NCI-H510A treated with DMSO at 0.1 percent for 48 hours (cell line): ENCODE measurements at regions not wholly inside any gene's neighbourhood (a gene's known extent, or its start where the extent isn't known, plus 50 kb on each side); places are given as distances from the start of the nearest gene placed in this dataset.

Source experiments
- DNase-seq: peaks from one replicate; lab custom pipeline; 2025; lab: John Stamatoyannopoulos, UW

DNA sequence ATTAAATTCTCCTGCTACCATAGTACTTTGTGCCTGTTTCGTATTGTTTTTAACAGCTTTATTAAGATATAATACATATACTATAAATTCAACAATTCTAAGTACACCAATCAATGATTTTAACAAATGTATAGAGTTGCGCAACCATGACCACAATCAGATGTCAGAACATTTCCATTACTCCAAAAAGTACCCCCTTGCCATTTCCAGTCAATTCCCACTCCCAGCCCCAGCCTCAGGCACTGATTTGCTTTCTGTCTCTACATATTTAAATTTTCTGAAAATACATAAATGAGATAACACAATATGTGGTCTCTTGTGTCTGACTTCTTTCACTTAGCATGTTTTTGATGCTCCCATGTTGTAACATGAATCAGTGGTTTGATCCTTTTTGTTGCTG lies 193.9 kb downstream of the FIGN start:
- no peak for DNase-seq

DNA sequence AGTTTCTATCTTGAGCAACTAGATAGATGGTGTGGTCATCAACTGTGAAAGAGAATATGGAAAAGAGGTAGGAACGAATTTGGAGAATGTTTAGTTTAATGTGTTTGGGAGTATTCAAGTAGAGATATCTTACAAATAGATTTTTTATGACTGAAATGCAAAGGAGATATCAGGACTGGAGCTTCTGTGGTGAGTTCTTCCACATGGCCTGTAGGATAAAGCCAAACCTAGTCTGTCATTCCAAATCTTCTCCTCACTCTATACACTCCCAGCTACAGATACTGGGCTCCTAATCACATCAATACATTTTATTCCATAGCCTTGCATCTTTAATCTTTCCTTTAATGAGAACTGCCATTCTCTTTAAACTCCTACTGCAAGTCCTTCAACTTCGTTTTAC lies 194.3 kb downstream of the FIGN start:
- DNase-seq: no peak

DNA sequence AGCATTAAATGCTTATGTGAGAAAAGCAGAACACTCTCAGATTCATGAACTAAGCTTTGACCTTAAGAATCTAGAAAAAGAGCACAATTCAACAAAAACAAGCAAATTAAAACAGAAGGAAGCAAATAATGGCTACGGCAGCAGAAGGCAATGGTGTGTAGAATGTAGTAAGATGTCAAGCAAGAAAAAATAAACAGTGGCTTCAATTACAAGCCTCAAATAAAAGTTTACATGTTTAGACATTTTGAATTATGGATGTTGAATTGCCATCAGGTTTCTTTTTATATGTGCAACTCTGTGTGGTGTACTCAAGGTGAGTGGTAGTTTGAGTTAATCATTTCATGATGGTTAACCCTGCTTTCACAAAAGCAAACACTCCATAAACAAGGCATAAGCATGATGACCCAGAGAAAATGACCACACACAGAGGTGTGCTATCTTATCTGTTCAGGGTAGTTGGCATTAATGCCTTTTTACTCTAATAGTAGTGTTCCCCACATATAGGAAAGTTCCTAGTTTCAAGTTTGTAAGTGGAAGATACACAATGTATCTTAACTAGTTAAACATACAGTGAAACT lies 207.1 kb downstream of the FIGN start:
- DNase-seq: no peak

DNA sequence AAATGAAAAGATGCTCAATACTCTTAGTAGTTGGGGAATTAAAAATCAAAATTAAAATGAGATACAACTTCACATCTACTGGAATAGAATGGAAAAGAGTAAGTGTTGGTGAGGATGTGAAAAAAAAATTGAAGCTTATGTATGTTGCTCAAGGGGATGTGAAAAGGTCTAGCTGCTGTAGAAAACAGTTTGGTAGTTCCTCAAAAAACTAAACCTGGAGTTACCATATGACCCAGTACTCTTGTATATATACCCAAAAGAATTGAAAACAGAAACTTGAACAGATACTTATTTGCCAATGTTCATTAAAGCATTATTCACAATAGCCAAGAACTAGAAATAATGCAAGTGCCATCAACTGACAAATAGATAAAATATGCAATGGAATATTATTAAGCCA lies 208.4 kb downstream of the FIGN start:
- no peak for DNase-seq

DNA sequence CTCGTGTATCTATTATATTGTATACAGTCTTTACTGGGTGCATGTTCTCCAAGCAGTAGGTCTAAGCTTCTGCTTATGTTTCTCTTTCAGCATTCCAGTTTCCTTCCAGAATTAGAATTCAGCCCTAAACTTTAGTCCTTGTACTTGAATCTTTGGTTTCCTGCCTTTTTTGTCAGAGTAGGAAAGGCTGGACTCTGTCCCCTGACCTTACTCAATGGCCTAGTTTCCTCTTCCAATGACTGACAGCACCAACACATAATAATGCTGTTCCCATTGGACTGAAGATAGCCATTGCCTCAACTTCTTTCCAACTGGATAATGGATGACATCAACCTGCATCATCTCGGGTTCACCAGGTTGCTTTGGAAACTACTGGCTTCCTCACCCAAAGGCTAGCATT lies 217.0 kb downstream of the FIGN start:
- DNase-seq: no peak

GRCh38 chr2:163515836-163516235 lies 220.0 kb downstream of the FIGN start:
- no peak for DNase-seq

DNA sequence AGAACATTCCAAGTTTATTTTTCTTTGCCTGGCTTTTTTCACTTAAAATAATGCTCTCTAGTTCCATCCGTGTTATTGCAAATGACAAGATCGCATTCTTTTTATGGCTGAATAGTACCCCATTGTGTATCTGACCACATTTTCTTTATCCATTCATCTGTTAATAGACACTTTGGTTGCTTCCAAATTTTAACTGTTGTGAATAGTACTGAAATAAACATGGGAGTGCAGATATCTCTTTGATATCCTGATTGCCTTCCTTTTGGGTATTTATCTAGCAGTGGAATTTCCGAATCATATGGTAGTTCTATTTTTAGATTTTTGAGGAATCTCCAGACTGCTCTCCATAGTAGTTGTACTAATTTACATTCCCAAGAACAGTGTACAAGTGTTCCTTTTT lies 230.5 kb downstream of the FIGN start:
- DNase-seq: no peak

GRCh38 chr2:163493359-163494298 lies 242.2 kb downstream of the FIGN start:
- no peak for DNase-seq

GRCh38 chr2:163491850-163492249 lies 244.0 kb downstream of the FIGN start:
- DNase-seq: no peak

DNA sequence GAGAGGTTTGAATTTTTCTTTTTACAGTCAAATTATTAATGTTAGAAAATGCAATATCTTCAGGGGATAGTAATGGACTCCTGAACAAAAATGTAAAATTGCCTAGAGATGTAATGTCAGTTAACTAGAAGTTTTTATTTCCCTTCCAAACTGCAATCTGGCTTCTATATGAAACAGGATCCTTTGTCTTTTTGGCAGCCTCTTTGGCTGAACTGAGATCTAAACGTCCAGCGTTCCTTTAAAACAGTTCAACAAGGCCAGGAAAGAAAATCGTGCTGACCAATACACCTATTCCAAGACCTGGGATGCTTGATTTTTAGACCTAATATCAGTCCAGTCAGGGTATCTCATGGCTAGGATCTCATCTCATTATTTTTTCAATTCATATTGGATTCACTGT lies 245.5 kb downstream of the FIGN start:
- no peak for DNase-seq

DNA sequence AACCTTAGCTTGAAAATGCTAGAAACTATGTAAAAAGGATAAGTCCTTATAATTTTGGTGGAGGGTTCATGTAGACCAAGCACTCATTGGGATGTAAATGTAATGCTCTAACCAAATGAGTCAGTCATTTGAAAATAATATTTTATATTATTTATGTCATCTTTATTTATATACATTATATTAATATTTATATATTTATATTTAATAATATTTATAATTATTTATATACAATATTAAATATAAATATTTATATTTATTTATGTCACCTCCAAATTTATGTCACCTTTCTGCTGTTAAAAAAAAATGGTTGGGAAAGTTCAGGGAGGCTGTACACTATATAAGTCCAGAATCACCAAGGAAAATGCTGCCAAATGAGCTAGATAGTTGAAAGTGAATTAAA lies 254.3 kb downstream of the FIGN start:
- no peak for DNase-seq

- no peak for DNase-seq
Observed at GRCh38 chr2:163479599-163479998, 256.2 kb downstream of the FIGN start.

GRCh38 chr2:163475815-163476214 lies 260.0 kb downstream of the FIGN start:
- DNase-seq: no peak

GRCh38 chr2:163474889-163475288 lies 260.9 kb downstream of the FIGN start:
- no peak for DNase-seq

DNA sequence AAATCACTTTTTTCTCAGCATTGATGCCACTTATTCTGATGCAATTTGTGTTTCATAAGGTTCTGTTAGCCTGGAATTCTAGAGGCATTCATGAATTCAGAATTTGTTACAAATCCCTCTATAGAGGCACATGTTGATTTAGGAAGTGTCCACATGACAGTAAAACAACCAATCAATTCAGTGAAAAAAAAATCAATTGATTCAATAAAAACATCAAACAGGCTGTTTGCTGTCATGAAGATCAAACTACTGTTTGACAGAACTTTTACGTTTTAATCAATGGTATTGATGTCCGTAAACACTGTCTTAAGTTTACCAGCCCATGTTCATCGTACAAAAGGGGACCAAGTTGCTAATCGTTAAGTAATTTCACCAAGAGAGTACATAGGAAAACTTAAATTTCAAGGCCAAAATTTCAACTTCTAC lies 261.5 kb downstream of the FIGN start:
- no peak for DNase-seq

DNA sequence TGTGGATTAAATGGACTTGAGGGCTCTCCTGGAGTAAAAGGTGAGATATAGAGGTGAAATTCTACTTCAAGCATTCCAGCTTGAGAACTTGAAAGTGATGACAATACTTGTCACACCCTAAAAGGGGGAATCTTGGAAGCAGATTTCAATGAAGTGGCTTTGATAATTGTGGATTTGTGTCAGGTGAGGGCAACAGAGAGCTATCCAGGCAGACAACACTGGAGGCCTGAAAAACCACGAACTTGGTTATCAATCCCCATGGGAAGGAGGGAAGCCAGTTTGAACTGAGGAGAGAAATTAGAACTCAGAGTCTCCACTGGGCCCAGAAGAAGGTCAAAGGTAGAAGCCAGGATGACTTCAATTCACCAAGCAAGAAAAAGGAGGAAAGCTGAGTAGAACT lies 263.9 kb downstream of the FIGN start:
- DNase-seq: no peak

- DNase-seq: no peak
Observed at GRCh38 chr2:163469561-163469962, 266.2 kb downstream of the FIGN start.

DNA sequence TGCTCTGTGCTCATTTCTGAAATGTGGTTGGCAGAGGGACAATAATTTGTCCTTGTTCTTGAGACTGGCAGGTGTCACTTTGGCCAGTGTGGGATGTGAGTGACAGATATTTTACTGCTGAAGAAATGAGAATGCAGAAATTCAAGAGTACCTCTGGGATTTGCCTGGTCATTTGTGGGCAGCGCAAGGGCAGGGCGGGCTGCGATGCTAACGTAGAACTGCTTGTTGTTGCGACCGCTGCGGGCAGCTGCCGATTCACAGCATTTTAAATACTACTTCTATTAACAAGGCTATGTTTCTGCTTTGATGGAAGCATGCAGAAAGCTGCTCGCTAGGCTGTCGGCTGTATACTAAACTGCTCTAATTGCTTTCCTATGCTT lies 268.6 kb downstream of the FIGN start:
- no peak for DNase-seq

- no peak for DNase-seq
Observed at GRCh38 chr2:163466331-163467250, 269.2 kb downstream of the FIGN start.

- no peak for DNase-seq
Observed at GRCh38 chr2:163465440-163465839, 270.4 kb downstream of the FIGN start.

DNA sequence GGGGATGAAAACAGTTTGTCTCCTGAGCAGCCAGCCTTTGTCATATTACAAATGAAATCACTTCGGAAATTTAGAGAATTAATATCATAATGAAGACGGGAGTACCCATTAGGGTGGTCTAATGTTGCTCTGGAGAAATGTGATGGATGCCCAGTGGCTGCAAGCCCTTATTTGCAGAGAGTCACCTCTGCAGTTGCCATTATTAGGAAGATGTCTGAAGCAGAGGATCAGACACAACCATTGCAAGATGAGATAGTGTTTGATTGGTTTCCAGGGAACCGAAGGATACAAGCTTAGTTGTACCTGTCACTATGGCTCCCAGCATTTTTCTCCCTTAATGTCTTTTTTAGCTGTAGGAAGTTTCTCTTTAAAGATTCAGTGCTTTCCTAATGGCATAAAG lies 272.4 kb downstream of the FIGN start:
- DNase-seq: no peak

GRCh38 chr2:163462993-163463392 lies 272.8 kb downstream of the FIGN start:
- no peak for DNase-seq

GRCh38 chr2:163459986-163460385 lies 275.8 kb downstream of the FIGN start:
- no peak for DNase-seq
